Panc1 (cell line): ENCODE measurements at regions not wholly inside any gene's neighbourhood (a gene's known extent, or its start where the extent isn't known, plus 50 kb on each side); places are given as distances from the start of the nearest gene placed in this dataset.

Experiments
- ATAC-seq: fragments of 200-7000 bp; cut with Tn5 transposase; 2 replicates; pipeline ENCODE4 v1.9.1; 2020; ENCODE audit warnings: mild to moderate bottlenecking, moderate library complexity
- BruUV-seq: library from RNA; stranded (reverse); fragments of 400-500 nt; replicated peaks from 2 replicates; lab custom pipeline; 2021; lab: Mats Ljungman, UMichigan
- CTCF ChIA-PET: fragments of 300-600 bp; sonication (Branson Sonifier 250); formaldehyde crosslinking; loops from one replicate; lab custom pipeline; 2022; ENCODE audit warnings: antibody characterized with exemption; lab: Charles Lee
- POLR2A ChIA-PET: fragments of 300-600 bp; sonication (Branson Sonifier 250); formaldehyde crosslinking; loops from one replicate; lab custom pipeline; 2022; ENCODE audit warnings: antibody characterized with exemption; lab: Charles Lee
- DNase-seq: peaks from one replicate; pipeline ENCODE4 v3.0.0-alpha.2; 2010; ENCODE audit warnings: low read depth, low spot score
- H3K27ac ChIP-seq: 2 replicates; pipeline ENCODE4 v1.5.1; 2011; ENCODE audit warnings: mild to moderate bottlenecking, low read length, inconsistent platforms
- H3K27me3 ChIP-seq: fragments of 200-500 bp; sonication (Bioruptor generic); 2 replicates; pipeline ENCODE4 v1.6.0; 2014; ENCODE audit warnings: low read length, inconsistent platforms; ENCODE audit not compliant: control insufficient read depth, insufficient read depth
- H3K36me3 ChIP-seq: fragments of 200-500 bp; sonication (Bioruptor generic); 2 replicates; pipeline ENCODE4 v1.5.1; 2014; ENCODE audit warnings: inconsistent platforms, mild to moderate bottlenecking, low read length, moderate library complexity; ENCODE audit not compliant: control insufficient read depth, insufficient read depth
- H3K4me1 ChIP-seq: 2 replicates; pipeline ENCODE4 v1.5.1; 2011; ENCODE audit warnings: inconsistent platforms, mild to moderate bottlenecking, low read length, moderate library complexity; ENCODE audit not compliant: control insufficient read depth, insufficient read depth
- H3K4me3 ChIP-seq, 2 experiments: 2 replicates each; pipeline ENCODE4 v1.5.1; 2011 to 2012; ENCODE audit warnings: low read depth in 2 of 2, low read length in 2 of 2, mild to moderate bottlenecking in 2 of 2, inconsistent platforms in 1 of 2, moderate library complexity in 1 of 2
- H3K9me3 ChIP-seq: fragments of 200-500 bp; sonication (Bioruptor generic); 2 replicates; pipeline ENCODE4 v1.5.1; 2014; ENCODE audit warnings: low read depth, mild to moderate bottlenecking, inconsistent platforms, low read length, moderate library complexity; ENCODE audit not compliant: control insufficient read depth, insufficient read depth
- POLR2AphosphoS5 ChIP-seq: IDR thresholded peaks from 2 replicates; pipeline ENCODE4 v1.6.1; 2012; ENCODE audit warnings: mild to moderate bottlenecking, low read depth, low read length, moderate library complexity
- SIN3A ChIP-seq: IDR thresholded peaks from 2 replicates; pipeline ENCODE4 v1.6.1; 2012; ENCODE audit warnings: low read depth, mild to moderate bottlenecking, low read length, moderate library complexity, borderline replicate concordance; ENCODE audit not compliant: insufficient read depth
- TCF7L2 ChIP-seq: IDR thresholded peaks from 2 replicates; pipeline ENCODE4 v1.6.1; 2011; ENCODE audit warnings: mild to moderate bottlenecking, low read depth, low read length, inconsistent platforms
- in situ Hi-C: cut with HindIII; loops from 2 replicates; pipeline ENCODE4 v1.10.0; 2016; ENCODE audit warnings: low sequenced_read_pairs, low pct_unique_long_range_greater_than_20kb
- intact Hi-C: fragments of 100-400 bp; cut with micrococcal nuclease; formaldehyde crosslinking; loops from one replicate; pipeline ENCODE4 v1.10.0; 2022; ENCODE audit not compliant: unreplicated experiment
- TF ChIP-seq, protein P1 (sequence below): fragments of 450-650 bp; IDR thresholded peaks from 2 replicates; pipeline ENCODE4 v1.5.1; 2017; ENCODE audit warnings: mild to moderate bottlenecking
- TF ChIP-seq, protein P2 (sequence below), 2 experiments: IDR thresholded peaks; 2 replicates each; pipeline ENCODE4 v1.6.1; 2011 to 2012; ENCODE audit warnings: low read depth in 2 of 2, control low read depth in 1 of 2, low read length in 1 of 2, mild to moderate bottlenecking in 1 of 2, moderate library complexity in 1 of 2; ENCODE audit not compliant: insufficient read depth in 1 of 2

GRCh38 chr5:4203146-4203545 lies 607.5 kb downstream of the IRX1 start:
- no peak overlapping the region for H3K27ac ChIP-seq
- POLR2A ChIA-PET: no interaction called here
- intact Hi-C loops (no loop called here), in situ Hi-C loops (no loop called here)
- TF ChIP-seq TCF7L2 (no peak), POLR2AphosphoS5 (no peak), SIN3A (no peak)
- TF ChIP-seq, protein P1, sequence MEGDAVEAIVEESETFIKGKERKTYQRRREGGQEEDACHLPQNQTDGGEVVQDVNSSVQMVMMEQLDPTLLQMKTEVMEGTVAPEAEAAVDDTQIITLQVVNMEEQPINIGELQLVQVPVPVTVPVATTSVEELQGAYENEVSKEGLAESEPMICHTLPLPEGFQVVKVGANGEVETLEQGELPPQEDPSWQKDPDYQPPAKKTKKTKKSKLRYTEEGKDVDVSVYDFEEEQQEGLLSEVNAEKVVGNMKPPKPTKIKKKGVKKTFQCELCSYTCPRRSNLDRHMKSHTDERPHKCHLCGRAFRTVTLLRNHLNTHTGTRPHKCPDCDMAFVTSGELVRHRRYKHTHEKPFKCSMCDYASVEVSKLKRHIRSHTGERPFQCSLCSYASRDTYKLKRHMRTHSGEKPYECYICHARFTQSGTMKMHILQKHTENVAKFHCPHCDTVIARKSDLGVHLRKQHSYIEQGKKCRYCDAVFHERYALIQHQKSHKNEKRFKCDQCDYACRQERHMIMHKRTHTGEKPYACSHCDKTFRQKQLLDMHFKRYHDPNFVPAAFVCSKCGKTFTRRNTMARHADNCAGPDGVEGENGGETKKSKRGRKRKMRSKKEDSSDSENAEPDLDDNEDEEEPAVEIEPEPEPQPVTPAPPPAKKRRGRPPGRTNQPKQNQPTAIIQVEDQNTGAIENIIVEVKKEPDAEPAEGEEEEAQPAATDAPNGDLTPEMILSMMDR: no peak
- TF ChIP-seq, protein P2, sequence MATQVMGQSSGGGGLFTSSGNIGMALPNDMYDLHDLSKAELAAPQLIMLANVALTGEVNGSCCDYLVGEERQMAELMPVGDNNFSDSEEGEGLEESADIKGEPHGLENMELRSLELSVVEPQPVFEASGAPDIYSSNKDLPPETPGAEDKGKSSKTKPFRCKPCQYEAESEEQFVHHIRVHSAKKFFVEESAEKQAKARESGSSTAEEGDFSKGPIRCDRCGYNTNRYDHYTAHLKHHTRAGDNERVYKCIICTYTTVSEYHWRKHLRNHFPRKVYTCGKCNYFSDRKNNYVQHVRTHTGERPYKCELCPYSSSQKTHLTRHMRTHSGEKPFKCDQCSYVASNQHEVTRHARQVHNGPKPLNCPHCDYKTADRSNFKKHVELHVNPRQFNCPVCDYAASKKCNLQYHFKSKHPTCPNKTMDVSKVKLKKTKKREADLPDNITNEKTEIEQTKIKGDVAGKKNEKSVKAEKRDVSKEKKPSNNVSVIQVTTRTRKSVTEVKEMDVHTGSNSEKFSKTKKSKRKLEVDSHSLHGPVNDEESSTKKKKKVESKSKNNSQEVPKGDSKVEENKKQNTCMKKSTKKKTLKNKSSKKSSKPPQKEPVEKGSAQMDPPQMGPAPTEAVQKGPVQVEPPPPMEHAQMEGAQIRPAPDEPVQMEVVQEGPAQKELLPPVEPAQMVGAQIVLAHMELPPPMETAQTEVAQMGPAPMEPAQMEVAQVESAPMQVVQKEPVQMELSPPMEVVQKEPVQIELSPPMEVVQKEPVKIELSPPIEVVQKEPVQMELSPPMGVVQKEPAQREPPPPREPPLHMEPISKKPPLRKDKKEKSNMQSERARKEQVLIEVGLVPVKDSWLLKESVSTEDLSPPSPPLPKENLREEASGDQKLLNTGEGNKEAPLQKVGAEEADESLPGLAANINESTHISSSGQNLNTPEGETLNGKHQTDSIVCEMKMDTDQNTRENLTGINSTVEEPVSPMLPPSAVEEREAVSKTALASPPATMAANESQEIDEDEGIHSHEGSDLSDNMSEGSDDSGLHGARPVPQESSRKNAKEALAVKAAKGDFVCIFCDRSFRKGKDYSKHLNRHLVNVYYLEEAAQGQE (IDR thresholded peaks at IDR 0.05; ENCODE audit: insufficient read depth in 1 of 2, low read depth in 2 of 2, low read length in 1 of 2): no peak
- CTCF ChIA-PET: no interaction called here
- DNase-seq: no peak
- no peaks in the 10 kb centered on the region for H3K27me3 ChIP-seq
- no peak overlapping the region for H3K4me3 ChIP-seq
- BruUV-seq: no TSS peak
- no peaks in the 10 kb centered on the region for H3K4me1 ChIP-seq
- ATAC-seq: no peak
- H3K9me3 ChIP-seq: no peaks in the 10 kb centered on the region
- no peaks in the 10 kb centered on the region for H3K36me3 ChIP-seq

DNA sequence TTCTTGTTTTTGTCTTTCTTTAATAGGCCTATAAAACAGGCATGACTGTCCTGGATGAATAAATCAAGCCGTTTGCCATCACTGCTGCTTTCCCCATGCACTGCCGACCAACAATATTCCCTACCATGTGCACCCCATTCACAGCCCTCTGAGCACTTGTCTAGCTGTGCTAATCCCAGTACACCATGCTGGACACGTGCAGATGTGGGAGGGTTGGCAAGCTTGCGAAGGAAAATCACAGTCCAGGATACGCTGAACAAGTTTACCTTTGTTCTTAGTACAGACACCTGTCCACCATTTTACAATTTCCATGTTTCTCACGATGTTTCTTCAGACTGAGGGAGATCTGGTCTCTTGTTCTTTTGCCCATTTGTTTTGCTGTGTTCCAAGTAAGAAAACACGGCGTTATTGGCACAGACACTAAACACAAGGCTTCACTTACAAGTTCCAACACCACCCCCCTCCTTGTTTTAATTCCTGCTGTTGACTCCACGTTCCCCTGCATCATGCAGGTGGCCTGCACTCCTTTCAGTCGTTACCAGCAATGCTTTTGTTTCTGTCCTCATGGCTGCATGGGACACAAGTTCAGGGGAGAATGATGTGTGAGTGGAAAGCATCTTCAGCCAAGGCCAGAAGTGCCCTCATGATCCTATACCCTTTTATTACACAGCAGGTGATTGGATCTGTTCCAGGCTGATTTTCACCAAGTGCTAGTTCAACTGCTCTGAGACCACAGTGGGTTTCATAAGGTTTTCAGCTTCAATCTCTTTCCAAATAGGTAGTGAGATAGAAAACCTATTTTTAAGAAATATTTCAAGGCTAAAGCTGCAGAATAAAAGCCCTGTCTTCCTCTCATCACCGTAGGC lies 608.9 kb downstream of the IRX1 start:
- H3K4me1 ChIP-seq: no peaks in the 10 kb centered on the region
- TF ChIP-seq, protein P1: no peak
- no peak for TF ChIP-seq SIN3A
- TF ChIP-seq TCF7L2: no peak
- TF ChIP-seq POLR2AphosphoS5: no peak
- TF ChIP-seq, protein P2 (IDR thresholded peaks at IDR 0.05; ENCODE audit: insufficient read depth in 1 of 2, low read depth in 2 of 2, low read length in 1 of 2): no peak
- ATAC-seq: no peak
- no peaks in the 10 kb centered on the region for H3K36me3 ChIP-seq
- no peaks in the 10 kb centered on the region for H3K27me3 ChIP-seq
- no peak overlapping the region for H3K27ac ChIP-seq
- no TSS peak for BruUV-seq
- ChIA-PET POLR2A (no interaction called here), CTCF (interaction anchor here (0.6 kb wide), 1 partner anchor 65 kb away, joined by 7 read pairs; no protein-coding TSS in a partner anchor)
- in situ Hi-C loops (no loop called here), intact Hi-C loops (no loop called here)
- DNase-seq: no peak
- H3K9me3 ChIP-seq: no peaks in the 10 kb centered on the region
- H3K4me3 ChIP-seq: no peak overlapping the region
